WTC11 (cell line): ENCODE measurements at regions not wholly inside any gene's neighbourhood (a gene's known extent, or its start where the extent isn't known, plus 50 kb on each side); places are given as distances from the start of the nearest gene placed in this dataset.

Source experiments
- ATAC-seq: fragments of 200-7000 bp; cut with Tn5 transposase; 2 replicates; pipeline ENCODE4 v1.10.0; 2021; ENCODE audit warnings: mild to moderate bottlenecking, moderate library complexity
- CTCF ChIA-PET: fragments of 300-600 bp; sonication (Branson Sonifier 250); formaldehyde crosslinking; loops from one replicate; lab custom pipeline; 2021; ENCODE audit warnings: antibody characterized with exemption; lab: Charles Lee
- POLR2A ChIA-PET: fragments of 350-600 bp; sonication (Branson Sonifier 250); formaldehyde crosslinking; loops from one replicate; lab custom pipeline; 2021; ENCODE audit warnings: antibody characterized with exemption; lab: Charles Lee
- DNase-seq: peaks from one replicate; pipeline ENCODE4 v3.0.0; 2021; ENCODE audit warnings: low spot score
- H3K27ac Mint-ChIP-seq: 2 replicates; pipeline ENCODE4 v1.8.0; 2021; ENCODE audit warnings: mixed read lengths
- H3K27me3 Mint-ChIP-seq: 2 replicates; pipeline ENCODE4 v1.8.0; 2021; ENCODE audit warnings: low read depth, mild to moderate bottlenecking, moderate library complexity, mixed read lengths
- H3K36me3 Mint-ChIP-seq: 2 replicates; pipeline ENCODE4 v1.8.0; 2021; ENCODE audit warnings: mixed read lengths
- H3K4me1 Mint-ChIP-seq: 2 replicates; pipeline ENCODE4 v1.8.0; 2022; ENCODE audit warnings: mixed read lengths
- H3K4me3 Mint-ChIP-seq: 2 replicates; pipeline ENCODE4 v1.8.0; 2021; ENCODE audit warnings: mild to moderate bottlenecking, moderate library complexity, mixed read lengths
- H3K9me3 Mint-ChIP-seq: 2 replicates; pipeline ENCODE4 v1.8.0; 2021; ENCODE audit warnings: mixed read lengths
- ATF2 ChIP-seq: sonication (generic); formaldehyde crosslinking; IDR thresholded peaks from 2 replicates; pipeline ENCODE4 v1.8.1; 2022; ENCODE audit warnings: low read depth, missing genetic modification reagents, borderline replicate concordance
- ATF3 ChIP-seq: sonication (generic); formaldehyde crosslinking; conservative IDR thresholded peaks from 2 replicates; pipeline ENCODE4 v1.8.1; 2022; ENCODE audit warnings: mild to moderate bottlenecking, missing genetic modification reagents
- CBFB ChIP-seq: sonication (generic); formaldehyde crosslinking; IDR thresholded peaks from 2 replicates; pipeline ENCODE4 v1.8.1; 2022; ENCODE audit warnings: mild to moderate bottlenecking, low read depth, missing genetic modification reagents
- CDX4 ChIP-seq: fragments of 250-450 bp; sonication (Bioruptor Pico); IDR thresholded peaks from 2 replicates; pipeline ENCODE4 v1.9.0; 2021; ENCODE audit warnings: moderate library complexity, mild to moderate bottlenecking, inconsistent platforms, borderline replicate concordance
- CTCF ChIP-seq: fragments of 200-600 bp; IDR thresholded peaks from 2 replicates; pipeline ENCODE4 v1.8.0; 2022; ENCODE audit warnings: antibody characterized with exemption
- GABPB1 ChIP-seq: sonication (generic); formaldehyde crosslinking; IDR thresholded peaks from 2 replicates; pipeline ENCODE4 v1.8.1; 2023; ENCODE audit warnings: mild to moderate bottlenecking, missing genetic modification reagents
- MLX ChIP-seq: sonication (generic); formaldehyde crosslinking; IDR thresholded peaks from 2 replicates; pipeline ENCODE4 v1.8.1; 2023; ENCODE audit warnings: mild to moderate bottlenecking, missing genetic modification reagents, moderate library complexity
- NFYB ChIP-seq: sonication (generic); formaldehyde crosslinking; conservative IDR thresholded peaks from 2 replicates; pipeline ENCODE4 v1.8.0; 2022; ENCODE audit warnings: low read depth, missing genetic modification reagents
- NR3C1 ChIP-seq: sonication (generic); formaldehyde crosslinking; conservative IDR thresholded peaks from 2 replicates; pipeline ENCODE4 v1.8.1; 2023; ENCODE audit warnings: low read depth, mild to moderate bottlenecking, missing genetic modification reagents
- OVOL2 ChIP-seq: fragments of 250-450 bp; sonication (Bioruptor Pico); IDR thresholded peaks from 2 replicates; pipeline ENCODE4 v1.9.0; 2021; ENCODE audit warnings: mild to moderate bottlenecking, borderline replicate concordance
- SOX15 ChIP-seq: fragments of 250-450 bp; sonication (Bioruptor Pico); IDR thresholded peaks from 2 replicates; pipeline ENCODE4 v1.9.0; 2021; ENCODE audit warnings: mild to moderate bottlenecking
- USF2 ChIP-seq: sonication (generic); formaldehyde crosslinking; IDR thresholded peaks from 2 replicates; pipeline ENCODE4 v1.8.1; 2023; ENCODE audit warnings: mild to moderate bottlenecking, missing genetic modification reagents, moderate library complexity
- ZNF396 ChIP-seq: fragments of 250-450 bp; sonication (Bioruptor Pico); IDR thresholded peaks from 2 replicates; pipeline ENCODE4 v1.8.0; 2021; ENCODE audit warnings: mild to moderate bottlenecking, moderate library complexity, borderline replicate concordance
- ZNF423 ChIP-seq: fragments of 250-450 bp; sonication (Bioruptor Pico); IDR thresholded peaks from 2 replicates; pipeline ENCODE4 v2.1.2; 2022; ENCODE audit warnings: mild to moderate bottlenecking, moderate library complexity

- H3K9me3 Mint-ChIP-seq: peaks cover 7% of the 10 kb centered on the region
- ChIA-PET CTCF (no interaction called here), POLR2A (no interaction called here)
- DNase-seq: no peak
- TF ChIP-seq ZNF396 (CRISPR knock-in tag) (no peak), GABPB1 (no peak), MLX (CRISPR knock-in tag) (no peak), USF2 (CRISPR knock-in tag) (no peak), OVOL2 (CRISPR knock-in tag) (no peak), CTCF (no peak), NFYB (CRISPR knock-in tag) (no peak)
- no peaks in the 10 kb centered on the region for H3K27me3 Mint-ChIP-seq
- no peak overlapping the region for H3K4me3 Mint-ChIP-seq
- no peak for ATAC-seq
- H3K36me3 Mint-ChIP-seq: peaks cover 4% of the 10 kb centered on the region; the same call in 1 of the 2 replicates
- H3K27ac Mint-ChIP-seq: no peak overlapping the region
- H3K4me1 Mint-ChIP-seq: peaks cover 17% of the 10 kb centered on the region
Measured at GRCh38 chr6:155519176-155519738, 63.6 kb upstream of the NOX3 start.

GRCh38 chr6:155517294-155517693, 61.7 kb upstream of the NOX3 start:
- Mint-ChIP-seq H3K27me3 (no peaks in the 10 kb centered on the region), H3K9me3 (peaks cover 11% of the 10 kb centered on the region), H3K36me3 (peaks cover 7% of the 10 kb centered on the region; the same call in 1 of the 2 replicates), H3K4me3 (no peak overlapping the region), H3K4me1 (peaks cover 9% of the 10 kb centered on the region), H3K27ac (no peak overlapping the region)
- TF ChIP-seq USF2 (CRISPR knock-in tag) (no peak), SOX15 (no peak), CDX4 (CRISPR knock-in tag) (no peak), CTCF (no peak), ATF2 (CRISPR knock-in tag) (no peak), NR3C1 (CRISPR knock-in tag) (no peak), ZNF423 (CRISPR knock-in tag) (no peak), ATF3 (CRISPR knock-in tag) (no peak), CBFB (CRISPR knock-in tag) (no peak)
- DNase-seq: no peak
- ATAC-seq: no peak
- POLR2A ChIA-PET: no interaction called here
- CTCF ChIA-PET: no interaction called here
